HG03460 (cell line): ENCODE measurements at regions not wholly inside any gene's neighbourhood (a gene's known extent, or its start where the extent isn't known, plus 50 kb on each side); places are given as distances from the start of the nearest gene placed in this dataset.

Experiments used
- ATAC-seq: cut with Tn5 transposase; IDR thresholded peaks from one replicate; pipeline ENCODE4 v1.9.1; 2021; ENCODE audit not compliant: unreplicated experiment

DNA sequence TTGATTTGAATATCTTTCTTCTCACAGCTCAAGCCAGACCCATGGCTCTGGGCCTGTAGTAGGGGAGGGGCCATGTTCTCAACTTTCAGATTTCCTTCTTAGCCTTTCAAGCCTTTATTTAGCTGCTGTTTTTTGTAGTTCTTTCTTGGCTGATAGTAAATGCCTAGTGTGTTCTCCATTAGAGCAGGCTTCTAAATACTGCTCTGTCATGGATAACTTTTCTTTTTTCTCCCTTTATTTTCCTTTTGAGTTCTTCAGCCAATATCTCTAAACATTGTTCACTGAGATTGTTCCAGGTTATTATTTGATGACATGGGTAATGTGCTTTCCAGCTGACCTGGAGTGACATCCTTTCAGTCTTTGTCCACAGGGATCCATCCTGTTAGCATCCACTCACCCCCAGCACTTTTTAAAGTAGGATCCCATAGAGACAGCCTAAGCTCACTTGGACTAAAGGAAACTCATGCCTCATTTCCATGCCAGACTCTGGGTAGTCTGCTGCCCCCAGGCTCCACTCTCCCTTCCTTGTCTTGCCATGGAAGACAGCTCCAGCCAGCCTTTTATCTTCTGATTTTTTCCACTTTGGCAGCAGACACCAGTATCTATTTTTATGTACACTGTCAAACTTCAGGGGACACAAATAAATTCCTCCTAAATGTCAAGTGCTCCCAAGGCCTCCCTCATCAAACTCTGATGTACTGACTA is 645.6 kb downstream of the RNF144B start:
- no peak for ATAC-seq

DNA sequence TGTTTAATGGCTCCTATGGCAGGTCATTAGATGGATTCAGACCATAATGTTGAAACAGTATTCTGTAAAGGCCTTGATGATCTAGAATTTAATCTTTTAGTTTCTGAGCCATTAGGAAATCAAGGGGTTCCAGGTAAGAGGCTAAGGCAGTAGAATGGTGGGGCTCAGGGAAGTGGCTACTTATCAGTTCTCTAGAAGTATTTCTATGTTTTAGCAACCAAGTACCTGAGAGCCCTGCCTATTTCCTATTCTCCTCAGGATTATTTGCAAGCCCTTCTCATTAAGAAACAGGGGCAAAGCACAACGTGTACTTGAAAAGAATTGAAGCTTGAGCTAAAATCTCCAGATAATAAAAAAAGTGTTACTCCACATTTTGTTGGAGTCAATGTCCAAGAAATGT is 646.5 kb downstream of the RNF144B start:
- no peak for ATAC-seq

DNA sequence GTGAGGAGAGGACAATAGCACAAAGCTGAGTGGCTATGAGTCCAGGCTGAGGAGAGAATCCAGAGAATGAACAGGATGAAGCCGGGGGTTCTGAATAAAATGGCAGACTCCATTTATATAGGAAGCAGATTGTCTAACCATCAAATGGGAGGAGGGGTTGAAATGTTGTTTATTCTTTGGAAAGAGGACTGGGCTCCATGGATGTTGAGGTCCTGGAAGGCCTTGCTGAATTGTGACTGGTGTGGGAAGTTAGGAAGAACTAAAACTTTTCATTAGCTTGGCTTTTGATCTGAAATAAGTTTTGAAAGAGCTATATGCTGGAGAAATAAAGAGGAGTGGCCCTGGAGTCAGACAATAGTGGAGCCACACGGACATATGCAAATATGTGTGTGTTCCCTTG is 647.8 kb downstream of the RNF144B start:
- ATAC-seq: no peak

DNA sequence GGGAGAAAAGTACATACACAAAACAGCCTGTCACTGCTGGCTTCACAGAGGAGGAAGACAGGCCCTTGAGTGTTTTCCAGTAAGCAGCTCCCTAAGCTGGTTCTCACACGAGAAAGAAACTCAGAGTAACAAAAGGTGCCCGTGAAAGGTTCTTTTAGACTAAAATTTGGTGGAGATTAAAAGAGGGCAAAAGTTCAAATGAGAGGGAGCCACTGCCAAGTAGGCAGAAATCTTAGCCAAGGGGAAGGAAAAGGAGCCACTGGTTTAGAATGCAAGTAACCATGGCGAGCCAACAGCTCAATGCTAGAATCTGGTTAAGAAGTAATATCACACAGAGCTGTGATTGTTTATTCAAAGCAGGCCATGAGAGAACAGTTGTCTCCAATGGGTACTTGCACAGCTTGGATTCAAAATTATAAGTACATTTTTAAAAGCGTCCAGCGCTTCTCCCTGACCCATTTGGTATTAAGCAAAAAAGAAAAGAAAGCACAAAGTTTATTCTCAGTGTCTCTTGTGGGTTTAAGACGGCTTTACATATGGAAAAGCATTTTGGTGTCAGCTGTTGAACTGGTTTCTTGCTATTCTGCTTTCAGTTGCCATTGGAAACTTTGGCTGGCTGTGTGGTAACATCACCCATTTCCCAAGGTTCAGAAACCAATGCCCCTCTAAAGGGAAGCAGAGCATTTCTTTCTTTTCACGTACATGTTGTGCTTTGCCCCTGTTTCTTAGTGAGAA is 648.5 kb downstream of the RNF144B start:
- no peak for ATAC-seq

DNA sequence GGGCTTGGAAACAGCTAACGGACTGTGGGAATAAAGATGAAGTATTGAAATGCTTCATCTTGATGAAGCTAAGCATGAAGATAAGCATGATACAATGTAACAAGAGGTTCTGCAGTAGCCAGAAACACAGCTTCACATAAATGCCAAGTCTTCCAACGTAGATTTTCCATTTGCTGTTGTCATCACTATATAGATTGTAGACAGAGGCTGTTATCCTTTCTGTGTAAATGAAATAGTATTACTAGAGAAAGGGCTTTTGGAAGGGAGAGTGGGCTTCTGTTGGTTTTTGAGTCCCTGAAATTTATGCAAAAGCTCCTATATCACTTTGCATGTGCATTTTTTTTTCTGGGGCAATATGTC is 649.0 kb downstream of the RNF144B start:
- ATAC-seq: no peak

DNA sequence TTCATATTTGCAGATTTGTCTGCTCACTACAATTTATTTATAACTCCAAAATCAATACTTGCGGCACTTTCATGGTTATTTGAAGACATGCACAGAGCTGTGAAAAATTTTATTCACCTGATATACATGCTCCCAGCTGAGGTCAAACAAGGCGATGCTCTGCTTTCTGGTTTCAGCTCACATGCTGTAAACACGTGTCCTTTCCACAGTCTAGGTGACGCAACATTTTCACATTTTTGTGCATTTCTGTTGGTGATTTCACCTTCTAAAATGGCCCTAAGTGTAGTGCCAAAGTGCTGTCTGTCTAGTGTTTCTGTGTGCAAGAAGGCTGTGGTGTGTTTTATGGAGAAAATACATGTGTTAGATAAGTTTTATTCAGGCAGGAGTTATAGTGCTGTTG is 650.5 kb downstream of the RNF144B start:
- ATAC-seq: no peak

DNA sequence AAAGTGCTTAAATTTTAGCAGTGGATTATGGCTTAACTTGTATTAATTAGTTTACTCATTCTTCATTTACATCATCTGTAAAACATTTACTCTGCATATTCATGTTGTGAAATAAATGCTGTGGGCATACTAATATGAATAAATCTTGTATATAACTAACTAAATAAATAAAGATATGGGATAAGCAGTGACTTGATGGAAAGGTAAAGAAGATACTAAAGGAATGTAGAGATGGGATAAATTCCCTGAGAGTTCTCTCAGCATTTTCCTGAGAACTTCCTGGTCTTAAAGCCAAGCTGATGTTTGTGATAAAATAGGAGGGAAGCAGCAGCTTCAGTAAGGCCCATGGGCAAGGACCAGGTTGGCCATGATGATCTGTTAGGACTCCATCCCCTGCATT is 652.1 kb downstream of the RNF144B start:
- no peak for ATAC-seq

DNA sequence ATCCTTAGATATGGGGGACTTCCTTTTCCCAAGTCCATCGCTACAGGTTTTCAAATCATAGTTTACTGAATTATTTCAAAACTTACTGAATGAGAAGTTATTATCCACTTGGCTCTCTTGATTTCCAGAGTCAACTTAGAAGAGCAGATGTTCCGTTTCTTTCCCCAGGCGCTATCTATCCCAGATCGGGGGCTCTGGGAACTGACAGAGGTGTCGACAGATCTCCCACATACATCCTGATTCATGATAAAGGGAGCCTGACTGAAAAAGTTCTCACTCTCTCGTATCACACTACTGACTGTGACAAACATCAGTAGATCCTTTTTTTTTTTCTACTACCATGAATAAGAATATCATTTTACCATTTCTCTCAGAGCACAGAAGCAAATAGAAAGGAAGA is 654.8 kb downstream of the RNF144B start:
- no peak for ATAC-seq

DNA sequence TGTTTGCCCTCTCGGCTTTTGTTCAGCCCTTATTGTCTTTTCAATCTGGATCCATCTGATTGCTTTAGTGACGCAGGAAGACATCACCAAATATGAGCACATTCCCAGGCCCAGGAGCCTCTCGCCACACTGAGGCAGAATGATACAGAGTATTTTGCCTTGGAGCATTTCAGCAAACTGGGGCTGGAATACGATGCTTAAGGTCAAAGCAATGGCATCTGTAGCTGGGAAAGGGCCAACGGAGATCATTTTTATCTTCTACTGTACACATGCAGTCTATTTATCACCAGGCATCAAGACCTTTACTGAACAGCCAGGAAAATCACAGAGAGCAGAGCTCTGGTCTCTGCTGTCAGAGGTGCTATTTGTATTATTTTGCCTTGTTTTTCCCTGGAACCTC is 655.3 kb downstream of the RNF144B start:
- no peak for ATAC-seq

DNA sequence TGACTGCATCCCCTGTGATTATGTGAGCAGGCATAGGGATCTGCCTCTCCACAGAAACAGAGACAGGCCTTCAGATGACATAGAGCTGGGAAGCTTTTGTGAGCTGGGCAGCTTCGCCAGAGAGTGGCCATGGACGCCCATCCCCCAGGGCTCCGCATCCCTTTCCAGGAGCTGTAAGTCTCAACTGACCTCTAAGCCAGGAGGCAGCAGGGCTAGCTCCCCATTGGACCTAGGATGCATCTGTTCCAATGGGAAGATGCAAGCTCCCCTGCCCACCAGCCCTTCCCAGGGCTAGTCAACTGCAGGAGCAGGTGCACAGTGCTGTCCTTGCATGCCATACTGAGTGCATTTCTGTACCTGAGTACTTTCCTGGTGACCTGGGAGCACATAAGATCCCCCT is 663.6 kb downstream of the RNF144B start:
- ATAC-seq: no peak

DNA sequence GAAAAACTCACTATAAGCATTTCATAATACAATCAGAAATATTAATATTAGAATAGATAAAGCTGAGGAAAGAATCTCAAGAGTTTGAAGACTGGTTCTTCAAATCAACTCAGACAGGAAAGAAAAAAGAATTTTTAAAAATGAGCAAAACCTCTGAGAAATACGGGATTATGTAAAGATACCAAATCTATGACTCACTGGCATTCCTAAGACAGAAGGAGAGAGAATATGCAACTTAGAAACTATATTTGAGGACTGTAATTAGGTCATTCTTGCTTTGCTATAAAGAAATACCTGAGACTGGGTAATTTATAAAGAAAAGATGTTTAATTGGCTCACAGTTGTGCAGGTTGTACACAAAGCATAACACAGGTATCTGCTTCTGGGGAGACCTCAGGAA is 665.1 kb downstream of the RNF144B start:
- ATAC-seq: no peak

DNA sequence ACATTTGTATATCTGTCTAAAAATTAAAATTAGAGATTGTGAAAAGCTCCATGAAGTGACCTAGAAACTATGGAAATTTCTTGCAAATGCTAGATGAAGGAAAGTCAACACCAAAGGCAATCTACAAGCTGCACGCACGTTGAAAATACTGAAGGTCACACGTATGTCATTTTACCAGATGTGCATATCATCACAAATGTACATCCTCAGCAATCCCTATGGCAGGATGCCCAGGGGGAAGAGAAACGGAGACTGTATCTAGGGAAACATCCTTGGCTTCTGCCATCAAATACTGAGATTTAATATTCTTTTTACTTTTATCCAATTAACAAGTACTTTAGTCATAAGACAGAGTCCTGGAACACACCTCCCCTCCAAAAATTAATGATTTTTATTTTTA is 672.0 kb downstream of the RNF144B start:
- no peak for ATAC-seq

DNA sequence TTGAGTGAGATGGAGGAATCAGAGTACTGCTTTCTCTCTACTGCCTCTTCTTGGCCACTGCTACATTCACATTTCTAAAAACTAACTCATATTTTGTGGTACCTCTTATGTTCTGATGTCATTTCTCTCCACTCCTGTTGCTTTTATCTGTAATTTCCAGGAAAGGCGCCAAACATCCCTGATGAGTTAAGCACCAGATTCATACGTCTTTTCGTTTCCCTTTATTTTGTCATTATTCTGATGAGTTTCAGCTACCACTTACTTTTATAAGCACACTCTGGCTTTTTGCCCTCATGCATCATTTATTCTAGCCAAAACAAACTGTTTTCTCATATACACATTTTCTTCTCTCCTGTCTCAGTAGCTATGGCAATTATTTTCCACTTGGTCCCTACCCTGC is 680.0 kb downstream of the RNF144B start:
- no peak for ATAC-seq

DNA sequence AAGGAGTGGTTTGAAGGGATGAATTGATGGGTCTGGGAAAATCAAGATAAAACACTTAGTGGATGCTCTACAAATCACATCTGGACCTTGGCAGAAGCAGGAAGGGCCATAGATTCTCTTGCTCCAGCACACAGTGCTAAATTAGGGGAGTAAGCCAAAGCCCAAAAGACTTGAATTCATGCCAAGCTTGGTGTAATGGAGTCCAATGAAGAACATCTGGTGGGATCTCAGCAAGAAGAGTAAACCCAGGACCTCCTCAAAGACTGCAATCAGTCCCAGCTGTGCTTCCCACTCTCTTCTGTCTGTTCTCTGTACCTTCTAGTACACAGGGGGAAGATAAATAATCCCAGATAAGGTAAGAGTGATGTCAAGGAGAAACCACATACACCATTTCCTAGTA is 683.4 kb downstream of the RNF144B start:
- ATAC-seq: no peak

DNA sequence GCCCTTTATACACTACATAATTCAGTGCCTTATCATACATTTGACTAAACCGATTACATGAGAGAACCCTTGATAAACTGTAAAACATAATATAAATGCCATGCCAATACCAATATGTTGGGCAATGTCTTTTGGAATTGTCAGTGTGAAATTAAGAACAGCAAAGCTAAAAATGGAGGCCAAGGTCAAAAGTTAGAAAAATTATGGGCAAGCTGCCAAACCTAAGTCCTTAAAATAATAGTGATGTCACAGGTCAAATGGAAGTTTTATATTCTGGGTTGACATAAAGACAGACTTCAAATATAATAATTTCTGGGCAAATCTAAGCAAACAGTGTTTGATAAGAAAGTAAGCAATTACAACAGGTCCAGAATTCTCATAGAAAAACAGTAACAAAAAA is 696.7 kb downstream of the RNF144B start:
- no peak for ATAC-seq

DNA sequence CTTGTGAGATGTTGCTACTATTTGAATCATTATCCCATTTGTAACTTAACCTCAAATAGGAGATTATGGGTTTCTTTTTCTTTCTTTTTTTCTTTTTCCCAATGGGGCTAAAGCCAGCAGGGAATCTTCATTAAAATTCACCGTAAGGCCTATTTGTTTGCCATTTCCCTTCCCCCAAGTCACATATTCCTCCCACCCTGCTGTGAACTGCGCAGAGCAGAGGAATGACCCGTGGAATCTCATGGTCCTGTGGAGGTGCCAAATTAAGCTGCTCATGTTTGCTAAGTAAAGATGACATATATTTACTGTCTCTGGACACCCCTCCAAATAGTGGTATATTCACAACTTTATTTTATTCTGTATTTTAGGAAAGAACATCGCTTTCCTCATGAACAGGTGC is 699.3 kb downstream of the RNF144B start:
- no peak for ATAC-seq

DNA sequence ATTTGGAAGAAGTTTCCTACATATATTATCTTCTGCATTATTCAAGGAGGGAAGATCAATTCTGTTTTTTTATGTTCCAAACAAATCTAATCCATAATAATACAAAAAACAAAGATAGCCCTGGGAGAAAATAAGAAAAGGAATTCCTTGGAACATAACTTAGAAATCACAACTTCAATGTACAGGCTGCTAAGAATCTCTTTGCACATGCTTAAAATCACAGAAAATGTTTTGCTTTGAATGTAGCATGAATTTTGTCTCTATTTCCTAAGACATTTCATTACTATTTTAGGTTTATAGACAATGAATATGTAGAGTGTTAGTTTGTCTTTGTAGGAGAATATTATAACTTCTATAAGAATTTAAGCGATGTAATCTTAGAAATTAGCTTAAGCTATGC is 700.1 kb downstream of the RNF144B start:
- ATAC-seq: no peak

DNA sequence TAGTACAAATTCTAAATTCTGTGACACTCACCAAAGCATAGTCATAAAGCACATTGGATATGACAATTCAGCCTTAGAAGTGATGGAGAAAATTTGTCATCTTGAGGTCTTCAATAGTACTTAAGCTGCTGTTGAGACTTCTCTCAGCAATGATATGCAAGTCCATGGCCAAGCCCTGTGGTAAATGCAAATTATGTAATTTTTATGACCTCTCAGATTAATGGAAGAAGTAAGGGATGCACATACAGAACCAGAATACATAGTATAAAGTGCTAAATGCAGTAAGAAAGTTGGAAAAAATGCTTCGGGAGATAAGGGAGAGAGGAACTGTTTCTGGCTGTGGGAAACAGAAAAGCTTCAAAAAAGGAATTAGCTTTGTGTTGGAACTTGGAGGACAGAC is 700.7 kb downstream of the RNF144B start:
- ATAC-seq: no peak

DNA sequence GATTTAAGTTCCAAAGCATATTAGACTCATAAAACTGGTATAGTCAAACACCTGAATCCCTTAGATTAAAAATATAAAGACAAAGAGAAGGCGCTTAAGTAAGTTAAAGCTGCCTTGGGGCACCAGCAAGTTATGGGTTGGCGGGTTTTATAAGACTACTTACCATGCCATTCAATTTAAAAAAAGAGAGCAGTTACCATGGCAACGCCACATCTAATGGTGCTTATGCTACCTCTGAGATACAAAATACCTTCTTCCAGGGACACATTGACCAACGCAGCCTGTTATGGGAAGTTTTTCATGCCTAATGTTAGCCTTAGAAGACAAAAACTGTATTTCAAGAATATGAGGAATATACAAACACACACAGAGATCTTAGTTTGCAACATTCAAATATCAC is 713.6 kb downstream of the RNF144B start:
- no peak for ATAC-seq

DNA sequence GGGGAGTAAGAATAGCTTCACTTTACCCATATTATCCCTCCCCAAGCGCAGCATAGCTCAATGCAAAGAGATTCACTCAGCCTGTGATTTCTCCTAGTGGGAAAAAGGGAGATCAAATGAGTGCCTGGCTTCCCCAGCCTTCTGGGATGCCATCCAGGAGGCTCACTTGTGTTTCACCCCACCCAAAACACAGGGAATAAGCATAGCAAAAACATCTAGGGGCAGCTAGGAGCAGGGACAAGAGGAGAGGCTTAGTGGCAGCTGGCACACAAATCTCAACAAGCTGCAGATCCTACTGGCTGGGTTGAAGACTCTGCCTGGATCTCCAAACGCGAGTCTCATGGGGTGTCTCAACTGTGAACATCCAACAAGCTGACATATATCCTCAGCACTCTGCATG is 715.8 kb downstream of the RNF144B start:
- ATAC-seq: no peak

DNA sequence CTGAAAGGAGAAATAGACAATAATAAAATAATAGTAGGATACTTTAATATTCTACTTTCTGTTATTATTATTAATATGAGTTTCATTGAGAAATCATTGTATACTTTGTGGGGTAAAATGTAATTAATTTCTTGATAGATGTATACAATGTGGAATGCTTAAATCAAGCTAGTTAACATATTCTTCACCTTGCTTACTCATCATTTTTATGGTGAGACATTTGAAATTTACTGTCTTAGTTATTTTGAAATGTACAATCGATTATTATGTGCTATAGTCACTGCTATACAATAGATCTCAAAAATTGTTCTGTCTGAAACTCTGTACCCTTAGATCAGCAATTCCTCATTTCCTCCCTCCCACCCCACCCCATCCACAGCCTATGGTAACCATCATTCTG is 720.3 kb downstream of the RNF144B start:
- no peak for ATAC-seq

DNA sequence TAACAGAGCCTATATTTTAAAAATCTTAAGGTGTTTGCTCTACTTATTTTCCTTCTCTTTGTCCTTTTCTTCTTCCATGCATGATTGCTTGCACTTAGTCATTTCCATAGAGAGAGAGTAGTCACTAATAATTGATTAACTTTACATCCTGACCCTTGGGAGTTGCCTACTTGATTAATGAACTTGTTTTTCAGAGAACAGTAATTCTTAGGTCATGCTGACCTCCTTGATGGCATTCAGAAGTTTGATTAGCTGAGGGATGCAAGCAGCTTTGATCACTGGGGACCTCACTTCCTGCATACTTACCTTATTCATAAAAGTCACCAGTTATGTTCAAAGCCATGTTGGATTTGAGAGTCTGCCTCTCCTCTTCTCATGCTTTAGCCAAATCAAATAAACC is 715.6 kb upstream of the ID4 start:
- no peak for ATAC-seq

DNA sequence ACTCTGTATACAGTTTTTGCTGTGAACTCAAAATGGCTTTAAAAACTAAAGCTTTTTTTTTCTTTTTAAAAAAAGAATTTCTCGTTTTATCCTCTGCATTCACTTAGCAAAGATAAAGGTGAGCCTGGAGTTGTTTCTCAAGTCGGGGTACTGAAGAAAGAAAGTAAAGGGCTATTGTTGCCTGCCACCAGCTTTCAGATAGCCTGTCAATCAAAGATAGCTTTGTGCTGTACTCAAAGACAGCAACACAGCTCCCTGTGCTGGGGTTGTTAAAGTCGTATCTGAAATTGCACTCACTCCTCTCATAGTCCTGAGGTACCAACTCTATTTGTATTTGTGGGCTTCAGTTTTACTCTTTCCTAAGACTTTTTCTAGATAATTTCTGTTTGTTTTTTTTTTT is 710.1 kb upstream of the ID4 start:
- no peak for ATAC-seq
